Ovary (tissue), 7 donors: ENCODE measurements at regions not wholly inside any gene's neighbourhood (a gene's known extent, or its start where the extent isn't known, plus 50 kb on each side); places are given as distances from the start of the nearest gene placed in this dataset.
"Not testable (repeated sequence)": the region's sequence is repeated elsewhere in the genome, so short reads cannot be mapped to it uniquely, and the experiment has no call there.

Experiments used
- DNase-seq, 5 donors: peaks; one replicate each; pipeline ENCODE4 v3.0.0-alpha.2; 2019 to 2020
- H3K27ac ChIP-seq, 2 donors: fragments of 200-600 bp; one replicate each; pipeline versions ENCODE4 v1.5.1 to v1.8.0; 2019 to 2022
- H3K27me3 ChIP-seq: fragments of 200-600 bp; one replicate; pipeline ENCODE4 v1.8.0; 2022
- H3K36me3 ChIP-seq: fragments of 200-600 bp; sonication (generic); one replicate; pipeline ENCODE4 v1.5.1; 2019
- H3K4me1 ChIP-seq: one replicate; pipeline ENCODE4 v1.8.1; 2013; ENCODE audit warnings: mild to moderate bottlenecking, moderate library complexity; ENCODE audit not compliant: insufficient read depth
- H3K4me3 ChIP-seq: fragments of 200-600 bp; sonication (generic); one replicate; pipeline ENCODE4 v1.5.1; 2017
- H3K9me3 ChIP-seq, 2 donors: fragments of 200-600 bp in 1 of 2; sonication (generic) in 1 of 2; one replicate each; pipeline versions ENCODE4 v1.5.1 to v1.8.1; 2013 to 2019; ENCODE audit warnings: mild to moderate bottlenecking in 1 of 2, moderate library complexity in 1 of 2
- CTCF ChIP-seq, 3 donors: fragments of 450-650 bp in 2 of 3; fragments of 200-600 bp in 1 of 3; IDR thresholded peaks; one replicate each; pipeline versions ENCODE4 v1.5.1 to v1.8.0; 2016 to 2022; ENCODE audit warnings: antibody characterized with exemption in 3 of 3, mild to moderate bottlenecking in 1 of 3
- EP300 ChIP-seq: sonication (generic); formaldehyde crosslinking; IDR thresholded peaks from one replicate; pipeline ENCODE4 v1.6.1; 2017; ENCODE audit warnings: antibody characterized with exemption
- POLR2A ChIP-seq: fragments of 450-650 bp; IDR thresholded peaks from one replicate; pipeline ENCODE4 v1.6.1; 2017; ENCODE audit warnings: antibody characterized with exemption, mild to moderate bottlenecking, moderate library complexity
- WGBS, 3 donors: extraction: QIAGEN DNeasy Blood & Tissue Kit in 1 of 3; methylation state at CpG; one replicate each; pipeline versions ENCODE4 v1.1.5 to v1.1.7; 2013 to 2017; 5-methylcytosine and 5-hydroxymethylcytosine counted together
- intact Hi-C, 4 donors: fragments of 100-400 bp; cut with DNase I; formaldehyde crosslinking; loops; one replicate each; pipeline versions ENCODE4 v1.11.0 to v1.15.1; 2022 to 2023
- donor health status: DM: no; HTN: no; CAD: no; lungs with moderate emphysema.
- donor health status: DM: no; HTN: no; CAD: no.
- donor health status: Bipolar disorder and iron deficiency.
- donor health status: DM: no; HTN: no; CAD: no.
- donor health status: DM: yes; HTN: yes; CAD: no.

DNA sequence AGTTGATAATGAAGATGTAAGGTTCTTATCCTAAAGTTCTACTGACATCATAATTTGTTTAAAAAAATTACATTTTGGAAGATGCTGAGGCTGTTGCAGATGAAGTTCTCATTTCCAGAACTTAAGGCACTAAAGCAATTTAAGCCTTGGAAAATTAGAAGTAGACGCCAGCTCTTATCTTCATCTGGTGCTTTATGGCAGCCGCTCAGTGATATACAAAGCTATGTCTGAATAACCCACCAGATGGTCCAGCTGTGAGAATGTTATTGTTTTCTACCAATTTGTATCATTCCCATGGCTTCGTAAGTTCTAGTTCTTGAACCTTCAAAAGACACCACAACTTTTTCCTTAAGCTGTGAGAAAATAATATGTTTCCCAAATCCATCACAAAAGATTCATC lies 212.1 kb upstream of the ARID2 start:
- Histone ChIP-seq H3K36me3 (no peaks in the 10 kb centered on the region), H3K27ac (no peak overlapping the region), H3K27me3 (no peaks in the 10 kb centered on the region), H3K9me3 (no peaks in the 10 kb centered on the region), H3K4me1 (no peaks in the 10 kb centered on the region), H3K4me3 (no peak overlapping the region)
- 12 to 32% (median 13%) methylated on average over 3 of the region's 3 CpGs for WGBS, 3 donors
- TF ChIP-seq CTCF (IDR thresholded peaks at IDR 0.05) = no peak
- TF ChIP-seq EP300 = no peak
- TF ChIP-seq POLR2A = no peak
- intact Hi-C loops = no loop called here
- DNase-seq = no peak

DNA sequence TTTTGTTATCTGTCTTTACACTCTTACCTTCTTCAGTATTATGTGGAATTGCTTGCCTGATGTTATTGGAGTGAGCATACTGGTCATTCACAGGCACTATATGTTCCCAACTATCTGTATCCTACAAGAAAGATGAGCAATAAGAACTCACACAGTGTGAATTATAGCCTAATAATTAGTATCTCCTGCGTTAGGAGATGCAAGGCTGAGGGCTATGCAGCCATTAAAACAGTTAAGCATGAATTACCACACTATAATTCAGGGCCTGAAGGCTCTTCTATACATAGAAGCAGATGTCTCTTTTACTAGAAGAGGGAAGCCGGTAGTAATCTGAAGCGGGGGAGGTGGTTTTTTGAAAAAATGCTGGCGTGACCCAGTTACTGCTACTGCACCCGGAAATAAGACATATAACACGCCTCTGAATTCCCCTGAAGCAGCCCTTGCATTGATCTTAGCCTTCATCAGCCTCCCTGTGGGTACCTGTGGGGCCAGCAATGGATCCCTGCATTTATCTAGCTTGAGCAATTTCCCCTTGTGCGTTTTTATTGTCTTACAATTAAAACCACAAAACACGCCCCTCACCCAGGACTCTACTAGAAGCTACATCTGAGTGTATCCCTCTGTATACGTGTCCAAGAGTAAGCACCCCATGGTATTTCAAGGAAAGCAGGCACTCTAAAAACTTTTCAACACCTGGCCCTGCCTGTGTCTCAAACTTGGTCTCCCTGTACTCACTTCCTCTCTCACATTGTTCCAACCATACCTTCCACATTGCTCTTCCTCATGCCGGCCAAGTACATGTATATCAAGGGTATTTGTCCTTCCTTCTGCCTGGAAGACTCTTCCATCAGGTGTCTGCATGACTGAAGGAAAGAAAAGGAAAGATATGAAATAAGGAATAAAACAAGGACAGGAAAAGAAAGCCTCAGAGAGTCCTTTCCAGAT lies 210.9 kb upstream of the ARID2 start:
- no peak for TF ChIP-seq POLR2A
- TF ChIP-seq CTCF (IDR thresholded peaks at IDR 0.05) = no peak
- TF ChIP-seq EP300 = no peak
- intact Hi-C loops = no loop called here
- H3K4me3 ChIP-seq = no peak overlapping the region
- 71 to 79% (median 76%) methylated on average over 10 of the region's 10 CpGs for WGBS, 3 donors
- DNase-seq = no peak
- H3K27ac ChIP-seq = no peak overlapping the region
- no peaks in the 10 kb centered on the region for H3K36me3 ChIP-seq
- H3K4me1 ChIP-seq = no peaks in the 10 kb centered on the region
- H3K27me3 ChIP-seq = no peaks in the 10 kb centered on the region
- H3K9me3 ChIP-seq = no peaks in the 10 kb centered on the region

DNA sequence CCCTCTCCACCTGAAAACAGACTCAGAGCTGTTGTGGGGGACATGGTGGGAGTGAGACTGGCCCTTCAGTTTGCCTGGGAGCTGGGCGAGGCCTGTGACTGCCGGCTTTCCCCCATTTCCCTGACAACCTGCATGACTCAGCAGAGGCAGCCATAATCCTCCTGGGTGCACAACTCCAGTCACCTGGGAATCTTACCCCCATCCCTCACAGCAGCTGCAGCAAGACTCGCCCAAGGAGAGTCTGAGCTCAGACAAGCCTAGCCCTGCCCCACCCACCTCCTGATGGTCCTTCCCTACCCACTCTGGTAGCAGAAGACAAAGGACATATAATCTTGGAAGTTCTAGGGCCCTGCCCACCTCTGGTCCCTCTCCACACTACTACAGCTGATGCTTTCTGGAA lies 207.3 kb upstream of the ARID2 start:
- TF ChIP-seq CTCF (IDR thresholded peaks at IDR 0.05) (no peak), POLR2A (no peak), EP300 (no peak)
- 92 to 97% (median 95%) methylated on average over 3 of the region's 3 CpGs for WGBS, 3 donors
- Histone ChIP-seq H3K27ac (no peak overlapping the region), H3K9me3 (no peaks in the 10 kb centered on the region), H3K36me3 (no peaks in the 10 kb centered on the region), H3K4me1 (no peaks in the 10 kb centered on the region), H3K27me3 (no peaks in the 10 kb centered on the region), H3K4me3 (no peak overlapping the region)
- intact Hi-C loops = no loop called here
- DNase-seq = no peak

GRCh38 chr12:45526823-45527222 lies 202.7 kb upstream of the ARID2 start:
- H3K27ac ChIP-seq, H3K27me3 ChIP-seq, H3K4me3 ChIP-seq, H3K4me1 ChIP-seq, H3K36me3 ChIP-seq, intact Hi-C loops, DNase-seq, H3K9me3 ChIP-seq: not testable (repeated sequence)
- WGBS, 3 donors = 34 to 60% (median 57%) methylated on average over 1 of the region's 1 CpG

GRCh38 chr12:45532113-45532512 lies 197.4 kb upstream of the ARID2 start:
- Histone ChIP-seq H3K36me3 (no peaks in the 10 kb centered on the region), H3K4me1 (no peaks in the 10 kb centered on the region), H3K27me3 (no peaks in the 10 kb centered on the region), H3K27ac (no peak overlapping the region), H3K4me3 (no peak overlapping the region), H3K9me3 (no peaks in the 10 kb centered on the region)
- WGBS, 3 donors = 71 to 76% (median 74%) methylated on average over 4 of the region's 4 CpGs
- no peak for TF ChIP-seq EP300
- TF ChIP-seq CTCF (IDR thresholded peaks at IDR 0.05) = no peak
- no peak for TF ChIP-seq POLR2A
- intact Hi-C loops = no loop called here
- DNase-seq = no peak
